Neural progenitor cell (in vitro differentiated cells): ENCODE measurements at regions not wholly inside any gene's neighbourhood (a gene's known extent, or its start where the extent isn't known, plus 50 kb on each side); places are given as distances from the start of the nearest gene placed in this dataset.

Experiments
- EZH2 ChIP-seq: fragments of 200-600 bp; sonication (generic); IDR thresholded peaks from 2 replicates; pipeline ENCODE4 v1.6.1; 2017; ENCODE audit warnings: antibody characterized with exemption, mild to moderate bottlenecking, moderate library complexity
- EZH2phosphoT487 ChIP-seq: fragments of 200-600 bp; sonication (generic); IDR thresholded peaks from 2 replicates; pipeline ENCODE4 v1.6.1; 2017; ENCODE audit warnings: antibody characterized with exemption
- TF ChIP-seq, protein P1 (sequence below): fragments of 200-600 bp; sonication (generic); IDR thresholded peaks from 2 replicates; pipeline ENCODE4 v1.5.1; 2017; ENCODE audit warnings: antibody characterized with exemption, mild to moderate bottlenecking

DNA sequence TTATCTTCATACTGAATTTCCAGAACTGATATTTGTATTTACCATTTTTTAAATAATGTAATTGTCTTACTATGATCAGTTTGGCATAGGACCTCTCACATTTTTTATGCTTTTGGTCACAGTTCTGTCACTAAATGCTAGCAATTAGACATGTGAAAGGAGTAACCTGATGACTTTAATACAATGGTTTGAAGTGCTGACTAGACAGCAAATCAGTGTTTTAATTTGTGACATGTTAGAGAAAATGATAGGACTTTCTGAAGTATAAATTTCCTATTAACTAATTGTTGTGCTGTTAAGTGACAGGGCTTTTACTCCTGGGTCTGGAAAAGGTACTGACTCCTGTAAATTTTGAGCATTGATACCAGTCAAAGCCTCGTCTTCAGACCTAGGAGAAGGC, 117.5 kb downstream of the ZNF330 start:
- TF ChIP-seq, protein P1, sequence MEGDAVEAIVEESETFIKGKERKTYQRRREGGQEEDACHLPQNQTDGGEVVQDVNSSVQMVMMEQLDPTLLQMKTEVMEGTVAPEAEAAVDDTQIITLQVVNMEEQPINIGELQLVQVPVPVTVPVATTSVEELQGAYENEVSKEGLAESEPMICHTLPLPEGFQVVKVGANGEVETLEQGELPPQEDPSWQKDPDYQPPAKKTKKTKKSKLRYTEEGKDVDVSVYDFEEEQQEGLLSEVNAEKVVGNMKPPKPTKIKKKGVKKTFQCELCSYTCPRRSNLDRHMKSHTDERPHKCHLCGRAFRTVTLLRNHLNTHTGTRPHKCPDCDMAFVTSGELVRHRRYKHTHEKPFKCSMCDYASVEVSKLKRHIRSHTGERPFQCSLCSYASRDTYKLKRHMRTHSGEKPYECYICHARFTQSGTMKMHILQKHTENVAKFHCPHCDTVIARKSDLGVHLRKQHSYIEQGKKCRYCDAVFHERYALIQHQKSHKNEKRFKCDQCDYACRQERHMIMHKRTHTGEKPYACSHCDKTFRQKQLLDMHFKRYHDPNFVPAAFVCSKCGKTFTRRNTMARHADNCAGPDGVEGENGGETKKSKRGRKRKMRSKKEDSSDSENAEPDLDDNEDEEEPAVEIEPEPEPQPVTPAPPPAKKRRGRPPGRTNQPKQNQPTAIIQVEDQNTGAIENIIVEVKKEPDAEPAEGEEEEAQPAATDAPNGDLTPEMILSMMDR = no peak
- TF ChIP-seq EZH2 (no peak), EZH2phosphoT487 (no peak)
